Skeletal muscle tissue (tissue), 3 donors: ENCODE measurements at regions not wholly inside any gene's neighbourhood (a gene's known extent, or its start where the extent isn't known, plus 50 kb on each side); places are given as distances from the start of the nearest gene placed in this dataset.

ENCODE experiments used
- H3K27ac ChIP-seq: one replicate; pipeline ENCODE4 v1.7.0; 2013; ENCODE audit warnings: mild to moderate bottlenecking, low read depth, low read length, inconsistent platforms
- H3K27me3 ChIP-seq, 3 donors: one replicate each; pipeline ENCODE4 v1.7.0; 2013; ENCODE audit warnings: low read length in 3 of 3; ENCODE audit not compliant: control insufficient read depth in 3 of 3, insufficient read depth in 3 of 3
- H3K36me3 ChIP-seq, 3 donors: one replicate each; pipeline ENCODE4 v1.7.0; 2013; ENCODE audit warnings: low read length in 3 of 3; ENCODE audit not compliant: control insufficient read depth in 3 of 3, insufficient read depth in 3 of 3
- H3K4me1 ChIP-seq, 3 donors: one replicate each; pipeline ENCODE4 v1.7.0; 2013; ENCODE audit warnings: low read length in 3 of 3, mild to moderate bottlenecking in 3 of 3; ENCODE audit not compliant: control insufficient read depth in 3 of 3, insufficient read depth in 3 of 3
- H3K4me3 ChIP-seq, 3 donors: one replicate each; pipeline ENCODE4 v1.7.0; 2013; ENCODE audit warnings: low read length in 3 of 3
- H3K9ac ChIP-seq, 3 donors: one replicate each; pipeline ENCODE4 v1.7.0; 2013; ENCODE audit warnings: low read length in 3 of 3, mild to moderate bottlenecking in 3 of 3, moderate library complexity in 2 of 3, low read depth in 1 of 3
- H3K9me3 ChIP-seq, 3 donors: one replicate each; pipeline ENCODE4 v1.7.0; 2013; ENCODE audit warnings: low read length in 3 of 3; ENCODE audit not compliant: control insufficient read depth in 3 of 3
- donor health status: Osteomylitis.

DNA sequence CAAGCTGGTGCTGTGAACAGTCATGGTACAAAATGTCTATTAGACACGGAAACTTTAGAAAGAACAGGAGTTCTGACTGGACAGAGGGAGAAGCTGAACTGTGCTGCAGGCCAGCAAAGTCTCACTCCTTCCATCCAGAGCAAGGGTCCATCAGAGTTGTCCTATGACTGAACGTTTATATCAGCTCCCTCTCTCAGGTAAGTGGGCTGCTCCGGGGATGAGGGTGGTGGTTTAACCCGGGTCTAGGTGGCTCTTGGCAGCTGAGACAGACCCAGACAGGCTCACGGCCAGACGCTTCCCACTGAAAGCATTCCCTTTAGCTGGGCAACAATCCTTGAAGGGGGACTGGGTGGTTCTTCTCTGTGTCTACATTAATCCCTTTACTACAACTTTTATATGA lies 385.0 kb upstream of the SMIM31 start:
- Histone ChIP-seq H3K27ac (no peak overlapping the region), H3K9ac (no peak overlapping the region), H3K4me3 (no peak overlapping the region), H3K36me3 (no peaks in the 10 kb centered on the region), H3K4me1 (no peaks in the 10 kb centered on the region), H3K27me3 (no peaks in the 10 kb centered on the region), H3K9me3 (no peaks in the 10 kb centered on the region)

GRCh38 chr4:164373021-164373420 lies 380.9 kb upstream of the SMIM31 start:
- Histone ChIP-seq H3K4me1 (no peaks in the 10 kb centered on the region), H3K9ac (no peak overlapping the region), H3K4me3 (no peak overlapping the region), H3K27ac (no peak overlapping the region), H3K36me3 (no peaks in the 10 kb centered on the region), H3K27me3 (no peaks in the 10 kb centered on the region), H3K9me3 (no peaks in the 10 kb centered on the region)

GRCh38 chr4:164377277-164377676 lies 376.7 kb upstream of the SMIM31 start:
- H3K4me3 ChIP-seq = no peak overlapping the region
- no peak overlapping the region for H3K9ac ChIP-seq
- peaks cover 0 to 3% (median 0%) of the 10 kb centered on the region in 3 donors for H3K27me3 ChIP-seq
- no peaks in the 10 kb centered on the region for H3K9me3 ChIP-seq
- no peaks in the 10 kb centered on the region for H3K36me3 ChIP-seq
- H3K4me1 ChIP-seq = no peaks in the 10 kb centered on the region
- H3K27ac ChIP-seq = no peak overlapping the region

DNA sequence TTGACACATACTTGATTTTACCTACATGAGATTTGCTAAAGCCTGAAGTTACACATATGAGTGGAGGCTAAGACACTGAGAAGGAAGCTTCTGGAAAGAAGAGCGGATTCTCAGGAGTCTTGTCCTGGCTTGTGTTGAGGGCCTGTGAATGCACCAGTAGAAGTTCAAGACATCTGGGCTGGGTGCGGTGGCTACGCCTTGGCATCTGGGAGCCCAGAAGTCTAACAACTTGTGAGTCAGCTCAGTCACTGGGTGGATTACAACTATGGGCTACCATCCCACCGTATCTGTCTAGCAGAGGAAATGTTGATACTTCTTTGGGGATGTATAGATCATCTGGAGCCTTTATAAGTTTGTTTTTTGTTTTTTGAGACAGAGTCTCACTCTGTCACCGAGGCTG lies 375.6 kb upstream of the SMIM31 start:
- peaks cover 0 to 4% (median 0%) of the 10 kb centered on the region in 3 donors for H3K4me1 ChIP-seq
- H3K9me3 ChIP-seq = no peaks in the 10 kb centered on the region
- no peaks in the 10 kb centered on the region for H3K36me3 ChIP-seq
- H3K27me3 ChIP-seq = peaks cover 8 to 13% (median 9%) of the 10 kb centered on the region in 3 donors
- no peak overlapping the region for H3K4me3 ChIP-seq
- H3K9ac ChIP-seq = no peak overlapping the region
- H3K27ac ChIP-seq = no peak overlapping the region

DNA sequence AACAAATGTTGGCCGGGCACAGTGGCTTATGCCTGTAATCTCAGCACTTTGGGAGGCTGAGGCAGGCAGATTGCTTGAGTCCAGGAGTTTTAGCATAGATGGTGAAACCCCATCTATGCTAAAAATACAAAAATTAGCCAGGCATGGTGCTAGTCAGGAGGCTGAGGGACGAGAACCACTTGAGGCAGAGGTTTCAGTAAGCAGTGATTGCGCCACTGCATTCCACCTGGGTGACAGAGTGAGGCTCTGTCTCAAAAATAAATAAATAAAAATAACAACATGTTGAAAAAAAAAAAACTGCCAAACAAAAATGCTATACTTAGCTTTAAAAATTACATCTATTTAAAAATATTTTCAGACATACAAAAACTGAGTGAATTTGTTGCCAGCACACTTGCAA lies 374.2 kb upstream of the SMIM31 start:
- H3K9me3 ChIP-seq = no peaks in the 10 kb centered on the region
- peaks cover 16 to 20% (median 17%) of the 10 kb centered on the region in 3 donors for H3K27me3 ChIP-seq
- no peak overlapping the region for H3K4me3 ChIP-seq
- peaks cover 0 to 4% (median 0%) of the 10 kb centered on the region in 3 donors for H3K4me1 ChIP-seq
- H3K36me3 ChIP-seq = no peaks in the 10 kb centered on the region
- no peak overlapping the region for H3K9ac ChIP-seq
- no peak overlapping the region for H3K27ac ChIP-seq

- Histone ChIP-seq H3K4me3 (no peak overlapping the region), H3K4me1 (peaks cover 0 to 4% (median 0%) of the 10 kb centered on the region in 3 donors), H3K36me3 (no peaks in the 10 kb centered on the region), H3K9ac (no peak overlapping the region), H3K27ac (no peak overlapping the region), H3K9me3 (no peaks in the 10 kb centered on the region), H3K27me3 (peaks cover 16 to 20% (median 17%) of the 10 kb centered on the region in 3 donors)
Observed at GRCh38 chr4:164381859-164382258, 372.1 kb upstream of the SMIM31 start.

DNA sequence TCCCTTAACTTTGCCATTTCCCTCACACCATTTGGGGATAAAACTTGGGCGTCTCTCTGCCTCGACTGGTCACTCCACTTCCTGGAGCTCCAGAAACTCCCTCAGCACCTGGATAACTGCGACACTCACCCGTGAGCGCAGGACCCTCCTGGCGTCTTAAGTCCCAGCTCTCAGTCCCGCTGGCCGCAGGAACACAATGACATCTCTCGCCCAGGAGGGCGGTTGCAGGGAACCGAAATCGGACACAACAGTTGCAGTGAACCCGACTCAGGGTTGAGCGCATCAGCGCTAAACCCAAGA lies 370.9 kb upstream of the SMIM31 start:
- H3K4me1 ChIP-seq = peaks cover 0 to 4% (median 0%) of the 10 kb centered on the region in 3 donors
- H3K9ac ChIP-seq = no peak overlapping the region
- peak overlapping the region; percentile 39 to 65 (median 41) for H3K4me3 ChIP-seq
- H3K36me3 ChIP-seq = no peaks in the 10 kb centered on the region
- no peaks in the 10 kb centered on the region for H3K9me3 ChIP-seq
- peaks cover 16 to 20% (median 17%) of the 10 kb centered on the region in 3 donors for H3K27me3 ChIP-seq
- no peak overlapping the region for H3K27ac ChIP-seq

DNA sequence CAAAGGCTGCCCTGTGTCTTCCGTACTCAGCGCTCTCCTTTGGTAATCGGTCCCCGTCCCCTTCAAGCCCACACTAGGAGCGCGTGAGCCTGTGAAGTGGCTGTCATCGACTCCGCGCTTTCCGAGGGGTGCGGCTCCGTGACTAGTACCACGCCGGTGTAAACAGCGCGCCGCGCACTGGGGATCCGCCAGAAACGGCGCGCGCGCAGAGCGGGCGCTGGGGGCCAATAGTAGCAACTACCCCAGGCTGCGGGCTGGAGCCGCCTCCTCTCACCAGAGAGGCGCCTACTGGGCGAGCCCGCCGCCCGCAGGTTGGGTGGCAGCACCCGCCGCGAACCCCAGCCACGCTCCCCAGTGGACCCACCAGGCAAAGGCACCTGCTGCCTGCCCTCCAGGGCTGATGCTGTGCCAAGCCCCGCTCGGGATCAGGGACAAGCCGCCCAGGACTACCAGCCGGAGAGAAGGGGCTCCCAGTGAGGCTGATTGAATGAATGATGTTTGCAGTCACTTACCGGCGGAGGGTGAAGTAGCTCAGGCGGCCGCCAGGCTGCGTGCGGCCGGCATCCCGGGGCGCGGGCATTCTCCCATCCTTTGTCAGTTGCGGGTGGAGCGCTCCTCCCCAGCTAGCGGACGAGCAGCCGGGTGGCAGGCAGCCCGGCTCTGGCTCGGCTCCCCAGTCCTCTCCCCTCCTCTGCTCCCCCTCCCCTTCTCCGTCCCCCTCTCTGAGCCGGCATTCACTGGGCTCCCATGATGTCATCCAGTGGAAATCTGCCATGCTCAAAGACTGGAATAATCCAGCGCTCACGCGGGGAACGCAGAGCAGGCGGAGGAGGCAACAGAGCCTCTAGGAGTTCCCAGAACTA lies 370.3 kb upstream of the SMIM31 start:
- Histone ChIP-seq H3K27ac (no peak overlapping the region), H3K9me3 (no peaks in the 10 kb centered on the region), H3K36me3 (no peaks in the 10 kb centered on the region), H3K27me3 (peaks cover 16 to 20% (median 17%) of the 10 kb centered on the region in 3 donors), H3K9ac (no peak overlapping the region), H3K4me3 (peak overlapping the region; percentile 39 to 65 (median 41)), H3K4me1 (peaks cover 0 to 4% (median 0%) of the 10 kb centered on the region in 3 donors)

DNA sequence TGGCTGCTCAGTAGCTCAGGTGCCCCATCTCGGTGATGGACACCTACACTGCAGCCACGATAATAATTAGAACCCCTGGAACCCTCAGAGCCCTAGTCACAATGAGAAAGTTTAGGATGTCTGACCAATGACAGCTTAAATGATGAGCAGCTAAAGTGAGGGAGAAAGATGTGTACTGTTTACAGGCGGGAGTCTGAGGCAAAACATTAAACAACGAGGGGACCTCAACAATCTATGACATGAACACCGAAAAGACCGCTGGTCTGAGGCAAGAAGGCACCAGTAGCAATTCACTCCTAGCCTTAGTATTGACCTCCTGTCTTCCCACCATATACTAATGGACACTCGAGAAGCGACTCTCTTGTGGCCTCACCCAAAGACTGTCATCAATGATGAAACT lies 369.5 kb upstream of the SMIM31 start:
- H3K9ac ChIP-seq = no peak overlapping the region
- no peak overlapping the region for H3K4me3 ChIP-seq
- no peaks in the 10 kb centered on the region for H3K36me3 ChIP-seq
- peaks cover 0 to 4% (median 0%) of the 10 kb centered on the region in 3 donors for H3K4me1 ChIP-seq
- no peak overlapping the region for H3K27ac ChIP-seq
- H3K9me3 ChIP-seq = no peaks in the 10 kb centered on the region
- peaks cover 16 to 20% (median 17%) of the 10 kb centered on the region in 3 donors for H3K27me3 ChIP-seq

GRCh38 chr4:164396439-164396838 lies 357.5 kb upstream of the SMIM31 start:
- H3K27me3 ChIP-seq = no peaks in the 10 kb centered on the region
- no peaks in the 10 kb centered on the region for H3K36me3 ChIP-seq
- no peak overlapping the region for H3K9ac ChIP-seq
- H3K27ac ChIP-seq = no peak overlapping the region
- H3K9me3 ChIP-seq = no peaks in the 10 kb centered on the region
- H3K4me3 ChIP-seq = no peak overlapping the region
- no peaks in the 10 kb centered on the region for H3K4me1 ChIP-seq
